ENCODE measurements at regions not wholly inside any gene's neighbourhood (a gene's known extent, or its start where the extent isn't known, plus 50 kb on each side); places are given as distances from the start of the nearest gene placed in this dataset.

DNA sequence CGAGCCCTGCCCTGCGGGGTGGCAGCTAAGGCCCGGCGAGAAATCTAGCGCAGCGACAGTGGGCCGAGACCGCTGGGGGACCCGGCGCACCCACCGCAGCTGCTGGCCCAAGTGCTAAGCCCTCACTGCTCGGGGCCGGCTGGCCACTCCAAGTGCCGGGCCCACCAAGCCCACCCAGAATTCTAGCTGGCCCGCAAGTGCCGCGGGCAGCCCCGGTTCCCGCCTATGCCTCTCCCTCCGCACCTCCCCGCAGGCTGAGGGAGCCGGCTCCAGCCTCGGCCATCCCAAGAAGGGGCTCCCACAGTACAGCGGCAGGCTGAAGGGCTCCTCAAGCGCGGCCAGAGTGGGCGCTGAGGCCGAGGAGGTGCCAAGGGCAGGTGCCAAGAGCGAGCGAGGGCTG is 55.2 kb upstream of the RND3 start:
- peaks cover 27% of the 10 kb centered on the region for H3K9me3 Mint-ChIP-seq
- POLR2A ChIA-PET: no interaction called here
- H3K36me3 Mint-ChIP-seq: peaks cover 14% of the 10 kb centered on the region
- TF ChIP-seq, protein P1, sequence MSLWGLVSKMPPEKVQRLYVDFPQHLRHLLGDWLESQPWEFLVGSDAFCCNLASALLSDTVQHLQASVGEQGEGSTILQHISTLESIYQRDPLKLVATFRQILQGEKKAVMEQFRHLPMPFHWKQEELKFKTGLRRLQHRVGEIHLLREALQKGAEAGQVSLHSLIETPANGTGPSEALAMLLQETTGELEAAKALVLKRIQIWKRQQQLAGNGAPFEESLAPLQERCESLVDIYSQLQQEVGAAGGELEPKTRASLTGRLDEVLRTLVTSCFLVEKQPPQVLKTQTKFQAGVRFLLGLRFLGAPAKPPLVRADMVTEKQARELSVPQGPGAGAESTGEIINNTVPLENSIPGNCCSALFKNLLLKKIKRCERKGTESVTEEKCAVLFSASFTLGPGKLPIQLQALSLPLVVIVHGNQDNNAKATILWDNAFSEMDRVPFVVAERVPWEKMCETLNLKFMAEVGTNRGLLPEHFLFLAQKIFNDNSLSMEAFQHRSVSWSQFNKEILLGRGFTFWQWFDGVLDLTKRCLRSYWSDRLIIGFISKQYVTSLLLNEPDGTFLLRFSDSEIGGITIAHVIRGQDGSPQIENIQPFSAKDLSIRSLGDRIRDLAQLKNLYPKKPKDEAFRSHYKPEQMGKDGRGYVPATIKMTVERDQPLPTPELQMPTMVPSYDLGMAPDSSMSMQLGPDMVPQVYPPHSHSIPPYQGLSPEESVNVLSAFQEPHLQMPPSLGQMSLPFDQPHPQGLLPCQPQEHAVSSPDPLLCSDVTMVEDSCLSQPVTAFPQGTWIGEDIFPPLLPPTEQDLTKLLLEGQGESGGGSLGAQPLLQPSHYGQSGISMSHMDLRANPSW (CRISPR knock-in tag; conservative IDR thresholded peaks at IDR 0.05; ENCODE audit: low read depth): no peak
- TF ChIP-seq, protein P2, sequence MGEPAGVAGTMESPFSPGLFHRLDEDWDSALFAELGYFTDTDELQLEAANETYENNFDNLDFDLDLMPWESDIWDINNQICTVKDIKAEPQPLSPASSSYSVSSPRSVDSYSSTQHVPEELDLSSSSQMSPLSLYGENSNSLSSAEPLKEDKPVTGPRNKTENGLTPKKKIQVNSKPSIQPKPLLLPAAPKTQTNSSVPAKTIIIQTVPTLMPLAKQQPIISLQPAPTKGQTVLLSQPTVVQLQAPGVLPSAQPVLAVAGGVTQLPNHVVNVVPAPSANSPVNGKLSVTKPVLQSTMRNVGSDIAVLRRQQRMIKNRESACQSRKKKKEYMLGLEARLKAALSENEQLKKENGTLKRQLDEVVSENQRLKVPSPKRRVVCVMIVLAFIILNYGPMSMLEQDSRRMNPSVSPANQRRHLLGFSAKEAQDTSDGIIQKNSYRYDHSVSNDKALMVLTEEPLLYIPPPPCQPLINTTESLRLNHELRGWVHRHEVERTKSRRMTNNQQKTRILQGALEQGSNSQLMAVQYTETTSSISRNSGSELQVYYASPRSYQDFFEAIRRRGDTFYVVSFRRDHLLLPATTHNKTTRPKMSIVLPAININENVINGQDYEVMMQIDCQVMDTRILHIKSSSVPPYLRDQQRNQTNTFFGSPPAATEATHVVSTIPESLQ (CRISPR knock-in tag; IDR thresholded peaks at IDR 0.05): no peak
- TF ChIP-seq NFE2L1 (CRISPR knock-in tag; IDR thresholded peaks at IDR 0.05): no peak
- TF ChIP-seq, protein P3, sequence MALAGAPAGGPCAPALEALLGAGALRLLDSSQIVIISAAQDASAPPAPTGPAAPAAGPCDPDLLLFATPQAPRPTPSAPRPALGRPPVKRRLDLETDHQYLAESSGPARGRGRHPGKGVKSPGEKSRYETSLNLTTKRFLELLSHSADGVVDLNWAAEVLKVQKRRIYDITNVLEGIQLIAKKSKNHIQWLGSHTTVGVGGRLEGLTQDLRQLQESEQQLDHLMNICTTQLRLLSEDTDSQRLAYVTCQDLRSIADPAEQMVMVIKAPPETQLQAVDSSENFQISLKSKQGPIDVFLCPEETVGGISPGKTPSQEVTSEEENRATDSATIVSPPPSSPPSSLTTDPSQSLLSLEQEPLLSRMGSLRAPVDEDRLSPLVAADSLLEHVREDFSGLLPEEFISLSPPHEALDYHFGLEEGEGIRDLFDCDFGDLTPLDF (CRISPR knock-in tag; IDR thresholded peaks at IDR 0.05): no peak
- TF ChIP-seq, protein P4, sequence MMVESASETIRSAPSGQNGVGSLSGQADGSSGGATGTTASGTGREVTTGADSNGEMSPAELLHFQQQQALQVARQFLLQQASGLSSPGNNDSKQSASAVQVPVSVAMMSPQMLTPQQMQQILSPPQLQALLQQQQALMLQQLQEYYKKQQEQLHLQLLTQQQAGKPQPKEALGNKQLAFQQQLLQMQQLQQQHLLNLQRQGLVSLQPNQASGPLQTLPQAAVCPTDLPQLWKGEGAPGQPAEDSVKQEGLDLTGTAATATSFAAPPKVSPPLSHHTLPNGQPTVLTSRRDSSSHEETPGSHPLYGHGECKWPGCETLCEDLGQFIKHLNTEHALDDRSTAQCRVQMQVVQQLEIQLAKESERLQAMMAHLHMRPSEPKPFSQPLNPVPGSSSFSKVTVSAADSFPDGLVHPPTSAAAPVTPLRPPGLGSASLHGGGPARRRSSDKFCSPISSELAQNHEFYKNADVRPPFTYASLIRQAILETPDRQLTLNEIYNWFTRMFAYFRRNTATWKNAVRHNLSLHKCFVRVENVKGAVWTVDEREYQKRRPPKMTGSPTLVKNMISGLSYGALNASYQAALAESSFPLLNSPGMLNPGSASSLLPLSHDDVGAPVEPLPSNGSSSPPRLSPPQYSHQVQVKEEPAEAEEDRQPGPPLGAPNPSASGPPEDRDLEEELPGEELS (CRISPR knock-in tag; IDR thresholded peaks at IDR 0.05): no peak
- TF ChIP-seq EMX1 (CRISPR knock-in tag; IDR thresholded peaks at IDR 0.05): no peak
- no peak for TF ChIP-seq ZNF416 (CRISPR knock-in tag; IDR thresholded peaks at IDR 0.05)
- TF ChIP-seq, protein P5, sequence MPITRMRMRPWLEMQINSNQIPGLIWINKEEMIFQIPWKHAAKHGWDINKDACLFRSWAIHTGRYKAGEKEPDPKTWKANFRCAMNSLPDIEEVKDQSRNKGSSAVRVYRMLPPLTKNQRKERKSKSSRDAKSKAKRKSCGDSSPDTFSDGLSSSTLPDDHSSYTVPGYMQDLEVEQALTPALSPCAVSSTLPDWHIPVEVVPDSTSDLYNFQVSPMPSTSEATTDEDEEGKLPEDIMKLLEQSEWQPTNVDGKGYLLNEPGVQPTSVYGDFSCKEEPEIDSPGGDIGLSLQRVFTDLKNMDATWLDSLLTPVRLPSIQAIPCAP (CRISPR knock-in tag; IDR thresholded peaks at IDR 0.05): no peak
- TF ChIP-seq, protein P6, sequence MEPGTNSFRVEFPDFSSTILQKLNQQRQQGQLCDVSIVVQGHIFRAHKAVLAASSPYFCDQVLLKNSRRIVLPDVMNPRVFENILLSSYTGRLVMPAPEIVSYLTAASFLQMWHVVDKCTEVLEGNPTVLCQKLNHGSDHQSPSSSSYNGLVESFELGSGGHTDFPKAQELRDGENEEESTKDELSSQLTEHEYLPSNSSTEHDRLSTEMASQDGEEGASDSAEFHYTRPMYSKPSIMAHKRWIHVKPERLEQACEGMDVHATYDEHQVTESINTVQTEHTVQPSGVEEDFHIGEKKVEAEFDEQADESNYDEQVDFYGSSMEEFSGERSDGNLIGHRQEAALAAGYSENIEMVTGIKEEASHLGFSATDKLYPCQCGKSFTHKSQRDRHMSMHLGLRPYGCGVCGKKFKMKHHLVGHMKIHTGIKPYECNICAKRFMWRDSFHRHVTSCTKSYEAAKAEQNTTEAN (CRISPR knock-in tag; IDR thresholded peaks at IDR 0.05): no peak
- TF ChIP-seq, protein P7, sequence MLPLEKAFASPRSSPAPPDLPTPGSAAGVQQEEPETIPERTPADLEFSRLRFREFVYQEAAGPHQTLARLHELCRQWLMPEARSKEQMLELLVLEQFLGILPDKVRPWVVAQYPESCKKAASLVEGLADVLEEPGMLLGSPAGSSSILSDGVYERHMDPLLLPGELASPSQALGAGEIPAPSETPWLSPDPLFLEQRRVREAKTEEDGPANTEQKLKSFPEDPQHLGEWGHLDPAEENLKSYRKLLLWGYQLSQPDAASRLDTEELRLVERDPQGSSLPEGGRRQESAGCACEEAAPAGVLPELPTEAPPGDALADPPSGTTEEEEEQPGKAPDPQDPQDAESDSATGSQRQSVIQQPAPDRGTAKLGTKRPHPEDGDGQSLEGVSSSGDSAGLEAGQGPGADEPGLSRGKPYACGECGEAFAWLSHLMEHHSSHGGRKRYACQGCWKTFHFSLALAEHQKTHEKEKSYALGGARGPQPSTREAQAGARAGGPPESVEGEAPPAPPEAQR (CRISPR knock-in tag; IDR thresholded peaks at IDR 0.05): no peak
- TF ChIP-seq, protein P8, sequence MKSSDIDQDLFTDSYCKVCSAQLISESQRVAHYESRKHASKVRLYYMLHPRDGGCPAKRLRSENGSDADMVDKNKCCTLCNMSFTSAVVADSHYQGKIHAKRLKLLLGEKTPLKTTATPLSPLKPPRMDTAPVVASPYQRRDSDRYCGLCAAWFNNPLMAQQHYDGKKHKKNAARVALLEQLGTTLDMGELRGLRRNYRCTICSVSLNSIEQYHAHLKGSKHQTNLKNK (CRISPR knock-in tag; IDR thresholded peaks at IDR 0.05): no peak
- TF ChIP-seq TEAD4 (CRISPR knock-in tag; IDR thresholded peaks at IDR 0.05): no peak
- TF ChIP-seq, protein P9, sequence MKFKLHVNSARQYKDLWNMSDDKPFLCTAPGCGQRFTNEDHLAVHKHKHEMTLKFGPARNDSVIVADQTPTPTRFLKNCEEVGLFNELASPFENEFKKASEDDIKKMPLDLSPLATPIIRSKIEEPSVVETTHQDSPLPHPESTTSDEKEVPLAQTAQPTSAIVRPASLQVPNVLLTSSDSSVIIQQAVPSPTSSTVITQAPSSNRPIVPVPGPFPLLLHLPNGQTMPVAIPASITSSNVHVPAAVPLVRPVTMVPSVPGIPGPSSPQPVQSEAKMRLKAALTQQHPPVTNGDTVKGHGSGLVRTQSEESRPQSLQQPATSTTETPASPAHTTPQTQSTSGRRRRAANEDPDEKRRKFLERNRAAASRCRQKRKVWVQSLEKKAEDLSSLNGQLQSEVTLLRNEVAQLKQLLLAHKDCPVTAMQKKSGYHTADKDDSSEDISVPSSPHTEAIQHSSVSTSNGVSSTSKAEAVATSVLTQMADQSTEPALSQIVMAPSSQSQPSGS (CRISPR knock-in tag; IDR thresholded peaks at IDR 0.05; ENCODE audit: borderline replicate concordance, low read depth): no peak
- TF ChIP-seq, protein P10, sequence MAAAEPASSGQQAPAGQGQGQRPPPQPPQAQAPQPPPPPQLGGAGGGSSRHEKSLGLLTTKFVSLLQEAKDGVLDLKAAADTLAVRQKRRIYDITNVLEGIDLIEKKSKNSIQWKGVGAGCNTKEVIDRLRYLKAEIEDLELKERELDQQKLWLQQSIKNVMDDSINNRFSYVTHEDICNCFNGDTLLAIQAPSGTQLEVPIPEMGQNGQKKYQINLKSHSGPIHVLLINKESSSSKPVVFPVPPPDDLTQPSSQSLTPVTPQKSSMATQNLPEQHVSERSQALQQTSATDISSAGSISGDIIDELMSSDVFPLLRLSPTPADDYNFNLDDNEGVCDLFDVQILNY (CRISPR knock-in tag; IDR thresholded peaks at IDR 0.05): no peak
- CTCF ChIA-PET: no interaction called here
- DNase-seq (ENCODE audit: low spot score) (no peak), ATAC-seq (no peak)
- H3K27me3 Mint-ChIP-seq (ENCODE audit: low read depth): no peaks in the 10 kb centered on the region; the same call in 1 of the 2 replicates
- H3K27ac Mint-ChIP-seq: no peak overlapping the region
- no peaks in the 10 kb centered on the region for H3K4me1 Mint-ChIP-seq
- no peak overlapping the region for H3K4me3 Mint-ChIP-seq

Measured in WTC11 (cell line).